ENCODE measurements at regions not wholly inside any gene's neighbourhood (a gene's known extent, or its start where the extent isn't known, plus 50 kb on each side); places are given as distances from the start of the nearest gene placed in this dataset.
"Not testable (repeated sequence)": the region's sequence is repeated elsewhere in the genome, so short reads cannot be mapped to it uniquely, and the experiment has no call there.

DNA sequence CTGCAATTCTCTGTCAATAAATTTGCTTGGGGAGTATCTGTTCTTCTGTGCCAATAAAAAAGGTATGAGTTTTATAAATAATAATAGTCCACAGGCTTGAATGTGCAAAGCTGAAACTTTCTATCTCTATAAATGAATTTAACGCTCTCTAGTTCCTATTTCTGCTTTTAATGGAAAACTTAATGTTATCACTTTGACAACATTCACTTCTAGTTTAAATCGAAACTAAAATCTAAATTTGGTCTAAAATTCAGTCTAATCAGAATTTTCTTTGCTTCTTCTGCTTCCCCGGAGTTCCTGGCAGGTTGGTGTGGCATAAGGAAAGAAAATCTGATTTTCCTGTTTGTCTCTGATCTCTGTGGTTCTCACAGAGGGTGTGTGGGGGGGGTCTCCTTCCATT lies 450.1 kb upstream of the TBL1XR1 start:
- DNase-seq: no peak

DNA sequence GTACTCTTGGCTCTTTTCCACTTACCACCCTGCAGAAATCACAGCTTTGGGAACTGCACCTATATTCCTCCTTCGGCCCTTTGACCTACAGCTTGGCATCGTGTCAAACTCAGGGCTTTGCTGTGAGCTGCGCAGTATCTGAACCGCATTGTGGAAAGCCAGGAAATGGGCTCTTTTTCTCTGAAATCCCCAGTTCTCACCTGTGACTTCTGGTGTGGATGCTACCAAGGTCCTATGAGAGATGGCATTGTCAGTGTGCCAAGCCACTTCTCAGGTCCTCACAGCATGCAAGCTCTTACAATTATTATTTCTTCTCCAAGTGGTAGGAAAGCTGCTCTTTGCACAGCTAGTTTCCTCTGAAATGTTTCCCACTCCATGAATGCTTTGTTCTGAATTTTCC lies 450.6 kb upstream of the TBL1XR1 start:
- no peak for DNase-seq

DNA sequence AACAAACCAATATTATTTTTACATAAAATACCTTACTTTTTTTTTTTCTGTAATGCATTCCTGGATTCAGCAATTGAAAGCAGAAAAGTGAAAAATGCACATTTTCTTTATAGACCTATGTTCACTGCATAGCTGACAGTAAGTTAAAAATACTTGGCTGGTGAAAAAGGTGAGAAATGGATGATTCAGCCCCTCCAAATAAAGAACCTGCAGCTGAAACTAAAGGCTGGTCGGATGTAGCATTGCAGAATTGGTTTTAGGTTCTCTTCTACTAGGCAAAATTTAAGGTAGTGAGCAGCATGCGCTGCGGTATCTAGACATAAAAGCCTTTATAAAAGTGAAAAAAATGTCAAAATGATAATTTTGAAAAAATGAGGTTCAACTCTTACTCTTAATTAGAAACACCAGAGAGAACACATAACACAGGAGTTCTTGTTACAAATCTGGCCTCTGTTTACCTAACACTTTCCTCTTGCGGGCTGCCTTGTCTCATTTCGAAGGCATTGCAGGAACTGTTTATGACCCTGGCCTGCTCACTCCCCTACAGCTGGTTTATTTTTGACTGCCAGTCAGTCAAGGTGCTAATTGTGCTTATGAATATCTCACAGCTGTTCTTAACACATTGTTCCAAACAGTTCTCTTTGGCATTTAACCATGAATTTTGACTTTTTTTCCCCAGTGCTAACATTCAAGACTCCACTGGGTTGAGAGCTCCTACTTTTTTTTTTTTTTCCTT lies 455.4 kb upstream of the TBL1XR1 start:
- no peak for DNase-seq

DNA sequence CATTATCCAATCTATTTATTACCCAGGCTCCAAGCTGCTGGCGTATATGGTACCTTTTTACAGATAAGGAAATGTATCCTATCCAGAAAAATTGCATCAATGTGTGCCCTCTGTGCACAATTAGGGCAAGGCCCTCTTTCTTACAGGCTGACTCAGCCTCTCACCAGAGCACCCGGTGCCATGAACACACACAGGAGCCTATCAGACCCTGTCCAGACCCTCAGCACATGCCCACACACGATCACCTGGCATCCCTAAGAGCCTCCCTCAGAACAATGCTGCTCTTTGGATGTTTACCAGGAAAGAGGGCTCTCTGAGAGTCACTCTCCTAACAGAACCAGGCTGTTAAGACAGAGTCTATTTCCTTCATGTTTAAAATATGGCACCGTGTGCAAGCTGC lies 460.0 kb upstream of the TBL1XR1 start:
- DNase-seq: no peak

DNA sequence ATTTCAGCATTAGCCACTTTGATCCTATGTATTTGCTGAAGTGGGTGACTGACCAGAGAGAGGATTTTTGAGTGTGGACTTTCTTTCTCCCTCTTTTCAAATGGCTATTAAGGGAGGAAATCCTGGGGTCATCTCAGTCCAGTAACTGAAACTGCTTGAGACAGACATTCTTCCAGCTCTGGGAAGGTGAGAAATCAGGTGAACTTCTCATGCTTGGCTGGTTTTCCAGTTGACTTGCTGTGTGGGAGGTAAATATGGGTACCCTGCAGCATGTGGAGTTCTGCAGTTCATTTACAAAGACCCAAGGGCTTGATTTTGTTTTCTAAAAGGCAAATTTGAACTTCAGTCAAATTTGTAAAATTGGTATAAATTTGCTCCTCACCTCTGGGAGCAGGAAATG lies 461.1 kb upstream of the TBL1XR1 start:
- DNase-seq: no peak

DNA sequence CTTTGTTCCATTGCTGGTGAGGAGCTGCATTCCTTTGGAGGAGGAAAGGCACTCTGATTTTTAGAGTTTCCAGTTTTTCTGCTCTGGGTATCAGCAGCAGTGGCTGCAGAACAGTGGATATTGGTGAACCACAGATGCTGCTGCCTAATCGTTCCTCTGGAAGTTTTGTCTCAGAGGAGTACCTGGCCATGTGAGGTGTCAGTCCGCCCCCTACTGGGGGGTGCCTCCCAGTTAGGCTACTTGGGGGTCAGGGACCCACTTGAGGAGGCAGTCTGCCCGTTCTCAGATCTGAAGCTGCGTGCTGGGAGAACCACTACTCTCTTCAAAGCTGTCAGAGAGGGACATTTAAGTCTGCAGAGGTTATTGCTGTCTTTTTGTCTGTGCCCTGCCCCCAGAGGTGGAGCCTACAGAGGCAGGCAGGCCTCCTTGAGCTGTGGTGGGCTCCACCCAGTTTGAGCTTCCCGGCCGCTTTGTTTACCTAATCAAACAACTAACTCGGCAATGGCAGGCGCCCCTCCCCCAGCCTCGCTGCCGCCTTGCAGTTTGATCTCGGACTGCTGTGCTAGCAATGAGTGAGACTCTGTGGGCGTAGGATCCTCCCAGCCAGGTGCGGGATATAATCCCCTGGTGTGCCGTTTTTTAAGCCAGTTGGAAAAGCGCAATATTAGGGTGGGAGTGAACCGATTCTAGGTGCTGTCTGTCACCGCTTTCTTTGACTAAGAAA lies 467.3 kb upstream of the TBL1XR1 start:
- not testable (repeated sequence) for DNase-seq

DNA sequence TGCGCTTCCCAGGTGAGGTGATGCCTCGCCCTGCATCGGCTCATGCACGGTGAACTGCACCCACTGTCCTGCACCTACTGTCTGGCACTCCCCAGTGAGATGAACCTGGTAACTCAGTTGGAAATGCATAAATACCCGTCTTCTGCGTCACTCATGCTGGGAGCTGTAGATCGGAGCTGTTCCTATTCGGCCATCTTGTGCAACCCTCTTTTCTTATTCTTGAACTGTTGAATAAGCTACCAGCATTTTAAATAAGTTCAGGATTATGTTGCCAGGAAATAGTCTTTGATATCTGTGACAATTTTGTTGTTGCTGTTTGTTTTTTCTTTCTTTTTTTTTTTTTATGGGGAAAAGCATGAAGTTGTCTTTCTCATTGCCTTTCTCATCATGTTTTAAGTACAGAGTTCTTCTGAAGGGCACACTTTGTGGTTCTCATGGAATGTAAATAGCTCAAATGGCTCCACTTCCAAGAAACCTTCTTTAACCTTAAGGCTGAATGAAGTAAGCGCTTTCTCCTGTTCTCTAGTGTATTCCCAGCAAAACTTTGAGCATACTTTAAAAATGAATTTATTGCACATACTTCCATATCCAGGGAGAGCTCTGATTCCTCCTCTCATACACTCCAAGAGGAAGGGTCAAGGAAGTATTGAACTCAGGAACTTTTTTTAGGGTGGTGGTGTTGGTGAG lies 468.0 kb upstream of the TBL1XR1 start:
- DNase-seq: no peak

DNA sequence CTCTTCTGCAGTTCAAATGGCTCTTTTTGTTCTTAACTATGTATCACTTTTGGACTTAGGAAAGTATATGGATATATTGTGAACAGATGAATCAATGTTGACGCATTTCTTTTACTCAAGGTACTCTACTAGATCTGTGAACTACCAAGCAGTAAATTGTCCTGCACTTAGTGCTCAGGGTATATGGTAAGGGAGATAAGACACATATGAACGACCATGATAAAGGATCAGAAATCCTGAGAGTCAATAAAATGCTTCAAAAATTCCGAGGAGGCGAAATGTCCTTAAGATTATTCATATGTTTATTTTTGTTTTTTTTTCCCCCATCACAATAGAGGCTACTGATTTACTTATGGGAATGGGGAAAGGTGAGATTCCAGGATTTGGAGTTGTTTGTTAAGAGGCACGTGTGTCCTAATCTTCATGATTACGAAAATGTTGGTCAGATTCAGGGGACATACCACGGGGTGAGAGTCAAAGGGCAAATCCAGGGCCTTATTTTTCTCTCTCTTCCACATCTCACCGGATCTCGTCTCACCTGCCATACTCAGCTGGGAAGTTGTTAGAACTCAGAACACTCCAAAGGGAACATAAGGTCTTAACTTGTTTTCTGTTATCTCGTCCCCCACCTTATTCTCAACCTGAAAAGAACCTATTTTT lies 475.1 kb upstream of the TBL1XR1 start:
- no peak for DNase-seq

GRCh38 chr3:177673112-177673914 lies 476.0 kb upstream of the TBL1XR1 start:
- no peak for DNase-seq

- DNase-seq: no peak
Observed at GRCh38 chr3:177674186-177674585, 476.9 kb upstream of the TBL1XR1 start.

GRCh38 chr3:177676148-177676547 lies 478.9 kb upstream of the TBL1XR1 start:
- no peak for DNase-seq

DNA sequence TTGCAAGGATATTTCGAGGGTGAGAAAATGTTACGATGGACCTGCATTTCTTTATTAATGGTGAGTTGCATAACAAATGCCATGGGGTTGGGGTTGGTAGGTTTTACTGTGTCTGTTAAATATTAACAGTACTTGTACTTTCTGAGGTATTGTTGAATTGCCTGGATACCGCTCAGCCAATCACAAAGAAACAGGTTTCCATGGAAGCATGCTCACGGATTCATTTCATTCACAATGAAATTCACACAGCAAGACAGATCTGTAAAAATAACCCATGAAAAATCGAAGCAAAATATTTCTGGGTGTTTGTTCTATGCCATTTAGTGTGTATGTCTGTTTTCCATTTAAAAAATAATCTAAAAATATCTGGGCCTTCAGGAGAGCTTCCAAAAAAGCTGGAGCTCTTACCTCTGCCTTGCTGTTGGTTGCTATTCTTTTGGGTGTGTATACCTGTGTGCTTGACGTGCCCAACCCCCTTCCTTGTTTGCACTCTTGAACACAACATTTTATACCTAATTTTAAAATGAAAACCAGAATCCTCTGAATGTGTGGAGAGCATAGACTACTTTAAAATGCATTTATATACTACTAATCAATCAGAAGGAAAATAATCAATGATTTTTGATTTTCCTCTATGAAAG lies 479.8 kb upstream of the TBL1XR1 start:
- no peak for DNase-seq

DNA sequence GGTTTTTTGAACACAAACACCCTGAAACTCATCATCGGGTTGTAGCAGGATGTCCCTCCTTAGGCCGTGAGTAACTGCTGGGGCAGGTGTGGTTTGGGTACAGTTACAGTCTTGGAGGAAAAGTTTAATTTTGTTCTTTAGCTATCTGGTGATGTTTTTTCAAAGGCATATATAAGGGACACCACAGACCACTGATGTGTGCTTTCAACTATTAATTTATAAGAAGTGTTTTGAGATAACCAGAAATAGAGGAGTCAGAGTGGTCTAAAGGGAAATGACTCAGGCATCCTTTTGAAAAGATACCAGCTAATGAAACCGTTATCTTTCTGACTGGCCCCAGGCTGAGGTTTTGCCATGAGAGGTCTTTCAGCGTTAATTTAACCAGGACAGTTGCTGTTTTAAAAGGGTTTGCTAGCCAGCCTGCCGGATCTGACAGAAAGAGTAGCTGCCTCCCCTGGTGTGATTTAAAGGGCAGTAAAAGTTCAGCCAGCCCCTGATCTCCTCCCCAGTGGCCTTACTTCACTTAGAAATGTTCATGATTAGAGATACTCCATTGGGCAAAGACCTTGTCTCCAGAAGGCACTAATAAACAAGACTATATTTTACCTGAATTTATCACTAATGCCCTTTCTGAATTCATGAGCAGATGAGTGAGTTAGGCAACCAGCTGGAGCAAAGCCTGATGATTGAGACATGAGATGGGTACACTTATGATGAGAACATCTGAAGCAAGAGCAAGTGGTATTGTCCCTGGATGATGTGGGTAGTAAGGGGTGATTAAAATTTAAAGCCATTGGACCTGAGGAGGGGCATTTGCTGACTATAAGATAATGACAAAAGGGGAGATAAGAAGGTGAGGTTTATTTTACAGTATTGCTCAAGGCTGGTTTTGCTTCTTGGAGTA lies 482.5 kb upstream of the TBL1XR1 start:
- DNase-seq: peak; percentile 97

DNA sequence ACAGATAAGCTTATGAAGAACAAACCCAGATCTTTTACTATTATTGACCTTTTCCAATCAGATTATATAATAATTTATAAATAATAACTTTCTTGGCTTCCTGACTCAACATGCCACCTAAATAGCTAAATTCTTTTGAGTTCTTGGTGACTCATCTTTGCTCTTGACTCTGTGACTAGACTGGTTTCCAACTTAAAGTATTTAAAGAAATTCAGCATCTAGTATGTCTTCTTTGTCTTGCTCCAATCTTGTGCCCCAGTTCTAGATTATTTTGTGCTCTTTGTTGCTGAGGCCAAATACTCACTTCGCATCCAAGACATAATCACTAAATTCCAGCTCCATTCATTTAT lies 483.2 kb upstream of the TBL1XR1 start:
- DNase-seq: peak; percentile 28

- peak; percentile 33 for DNase-seq
Observed at GRCh38 chr3:177681156-177681555, 483.9 kb upstream of the TBL1XR1 start.

- DNase-seq: no peak
Observed at GRCh38 chr3:177681852-177682251, 484.6 kb upstream of the TBL1XR1 start.

- DNase-seq: no peak
Observed at GRCh38 chr3:177683586-177683985, 486.3 kb upstream of the TBL1XR1 start.

DNA sequence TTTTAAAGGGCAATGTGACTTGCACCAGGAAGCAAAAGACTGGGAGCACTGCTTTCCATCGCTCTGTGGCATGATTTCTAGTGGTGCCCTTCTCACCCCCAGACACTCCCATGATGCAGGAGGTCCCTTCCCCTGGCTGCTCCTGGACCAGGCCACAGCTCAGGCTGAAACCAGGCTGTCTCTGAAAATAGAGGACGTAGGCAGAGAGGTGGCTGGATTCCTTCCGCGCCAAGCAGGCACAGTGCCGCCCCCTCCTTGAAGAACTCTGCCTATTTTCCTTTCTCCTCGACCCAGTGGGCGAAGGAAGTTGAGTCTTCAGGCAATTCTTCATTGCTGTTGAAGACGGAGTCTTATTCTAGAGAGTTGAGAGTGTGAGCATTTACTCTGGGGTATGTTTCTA lies 489.4 kb upstream of the TBL1XR1 start:
- DNase-seq: no peak

- no peak for DNase-seq
Observed at GRCh38 chr3:177687291-177687690, 490.0 kb upstream of the TBL1XR1 start.

DNA sequence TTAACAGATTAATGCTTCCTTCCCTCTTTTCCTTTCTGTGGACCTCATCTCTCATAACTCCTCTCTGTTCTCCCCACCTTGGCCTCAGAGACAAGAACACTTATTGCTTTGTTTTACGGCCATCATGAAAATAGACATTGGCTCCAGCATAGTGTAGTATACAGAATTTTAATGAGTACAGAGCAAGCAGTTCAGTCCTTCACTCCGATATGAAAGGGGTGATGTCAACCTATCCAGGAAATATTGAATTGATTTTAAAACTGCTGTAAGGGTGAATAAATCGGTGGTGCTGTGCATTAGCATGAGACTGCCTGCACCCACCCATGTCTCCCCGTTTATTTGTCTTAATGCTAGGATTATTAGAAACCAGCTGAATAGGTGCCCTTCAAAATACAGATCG lies 490.9 kb upstream of the TBL1XR1 start:
- DNase-seq: no peak

- no peak for DNase-seq
Observed at GRCh38 chr3:177689077-177689476, 491.8 kb upstream of the TBL1XR1 start.

Data from NCI-H226 (cell line).